ENCODE measurements at regions not wholly inside any gene's neighbourhood (a gene's known extent, or its start where the extent isn't known, plus 50 kb on each side); places are given as distances from the start of the nearest gene placed in this dataset.

- TF ChIP-seq CTCF (IDR thresholded peaks at IDR 0.05; ENCODE audit: low read depth, low read length) (no peak), EZH2phosphoT487 (IDR thresholded peaks at IDR 0.05; ENCODE audit: low read depth) (no peak)
- no peak overlapping the region for H3K27ac ChIP-seq (ENCODE audit: low read length)
- no peak overlapping the region for H3K9ac ChIP-seq (ENCODE audit: low read length)
- no peaks in the 10 kb centered on the region for H3K36me3 ChIP-seq (replicated peaks; ENCODE audit: low read depth, low read length)
- no peak overlapping the region for H3K4me3 ChIP-seq (ENCODE audit: low read length)
- no peaks in the 10 kb centered on the region for H3K27me3 ChIP-seq (ENCODE audit: low read depth, low read length)
- H3K79me2 ChIP-seq (ENCODE audit: low read length) = no peaks in the 10 kb centered on the region
- peaks cover 12% of the 10 kb centered on the region for H3K4me1 ChIP-seq (ENCODE audit: low read length)
- no peaks in the 10 kb centered on the region for H4K20me1 ChIP-seq (ENCODE audit: insufficient read depth, low read length)
- no peak overlapping the region for H2AFZ ChIP-seq (ENCODE audit: low read depth, low read length)
- H3K4me2 ChIP-seq (ENCODE audit: low read length) = no peak overlapping the region
- no peaks in the 10 kb centered on the region for H3K9me3 ChIP-seq (ENCODE audit: insufficient read depth, low read length)
Observed at GRCh38 chr20:24871480-24872213, 77.4 kb upstream of the CST7 start.

GRCh38 chr20:24872291-24873024 is 76.6 kb upstream of the CST7 start:
- no peak overlapping the region for H3K27ac ChIP-seq (ENCODE audit: low read length)
- peak overlapping the region; percentile 47 for H3K4me2 ChIP-seq (ENCODE audit: low read length)
- 0 out of 2 replicates have a peak, but pooled peaks have one; percentile 5 for TF ChIP-seq CTCF (IDR thresholded peaks at IDR 0.05; ENCODE audit: low read depth, low read length)
- TF ChIP-seq EZH2phosphoT487 (IDR thresholded peaks at IDR 0.05; ENCODE audit: low read depth) = no peak
- H4K20me1 ChIP-seq (ENCODE audit: insufficient read depth, low read length) = no peaks in the 10 kb centered on the region
- no peak overlapping the region; the same call in 1 of the 2 replicates for H2AFZ ChIP-seq (ENCODE audit: low read depth, low read length)
- H3K79me2 ChIP-seq (ENCODE audit: low read length) = no peaks in the 10 kb centered on the region
- no peaks in the 10 kb centered on the region for H3K36me3 ChIP-seq (replicated peaks; ENCODE audit: low read depth, low read length)
- peaks cover 16% of the 10 kb centered on the region for H3K4me1 ChIP-seq (ENCODE audit: low read length)
- no peak overlapping the region for H3K4me3 ChIP-seq (ENCODE audit: low read length)
- no peaks in the 10 kb centered on the region for H3K9me3 ChIP-seq (ENCODE audit: insufficient read depth, low read length)
- no peaks in the 10 kb centered on the region for H3K27me3 ChIP-seq (ENCODE audit: low read depth, low read length)
- no peak overlapping the region for H3K9ac ChIP-seq (ENCODE audit: low read length)

GRCh38 chr20:24873025-24873620 is 75.9 kb upstream of the CST7 start:
- H2AFZ ChIP-seq (ENCODE audit: low read depth, low read length) = no peak overlapping the region; the same call in 1 of the 2 replicates

More at GRCh38 chr20:24873025-24873620, 75.9 kb upstream of the CST7 start:
- Histone ChIP-seq H3K4me2 (ENCODE audit: low read length) (peak overlapping the region; percentile 47), H3K27me3 (ENCODE audit: low read depth, low read length) (no peaks in the 10 kb centered on the region), H3K9ac (ENCODE audit: low read length) (no peak overlapping the region), H3K4me3 (ENCODE audit: low read length) (no peak overlapping the region), H3K27ac (ENCODE audit: low read length) (no peak overlapping the region), H4K20me1 (ENCODE audit: insufficient read depth, low read length) (no peaks in the 10 kb centered on the region), H3K9me3 (ENCODE audit: insufficient read depth, low read length) (no peaks in the 10 kb centered on the region), H3K36me3 (replicated peaks; ENCODE audit: low read depth, low read length) (no peaks in the 10 kb centered on the region), H3K4me1 (ENCODE audit: low read length) (peaks cover 22% of the 10 kb centered on the region), H3K79me2 (ENCODE audit: low read length) (no peaks in the 10 kb centered on the region)
- TF ChIP-seq EZH2phosphoT487 (IDR thresholded peaks at IDR 0.05; ENCODE audit: low read depth) = no peak
- TF ChIP-seq CTCF (IDR thresholded peaks at IDR 0.05; ENCODE audit: low read depth, low read length) = no peak

Data from OCI-LY3 (cell line).